ENCODE measurements at regions not wholly inside any gene's neighbourhood (a gene's known extent, or its start where the extent isn't known, plus 50 kb on each side); places are given as distances from the start of the nearest gene placed in this dataset.

GRCh38 chr7:94250124-94250523 is 144.6 kb upstream of the COL1A2 start:
- DNase-seq (ENCODE audit: low spot score in 2 of 2), result no peak
- Histone ChIP-seq H3K27ac (no peak overlapping the region), H3K4me1 (no peaks in the 10 kb centered on the region), H3K27me3 (no peaks in the 10 kb centered on the region), H3K36me3 (no peaks in the 10 kb centered on the region), H3K9me3 (no peaks in the 10 kb centered on the region), H3K4me3 (no peak overlapping the region)
- TF ChIP-seq CTCF (IDR thresholded peaks at IDR 0.05), result no peak
- no peak for TF ChIP-seq POLR2A (IDR thresholded peaks at IDR 0.05)
- no peak for TF ChIP-seq EP300 (IDR thresholded peaks at IDR 0.05)
- 79 to 92% methylated on average over 2 of the region's 2 CpGs for WGBS, 2 donors

- no peak for TF ChIP-seq EP300 (IDR thresholded peaks at IDR 0.05)
- no peak for TF ChIP-seq POLR2A (IDR thresholded peaks at IDR 0.05)
- no peak for TF ChIP-seq CTCF (IDR thresholded peaks at IDR 0.05)
- Histone ChIP-seq H3K9me3 (no peaks in the 10 kb centered on the region), H3K4me1 (no peaks in the 10 kb centered on the region), H3K4me3 (no peak overlapping the region), H3K36me3 (no peaks in the 10 kb centered on the region), H3K27ac (no peak overlapping the region), H3K27me3 (no peaks in the 10 kb centered on the region)
- no peak for DNase-seq (ENCODE audit: low spot score in 2 of 2)
- WGBS, 2 donors, result 64 to 80% methylated on average over 1 of the region's 1 CpG
Observed at GRCh38 chr7:94250987-94251386, 143.7 kb upstream of the COL1A2 start.

- Histone ChIP-seq H3K9me3 (no peaks in the 10 kb centered on the region), H3K27me3 (no peaks in the 10 kb centered on the region), H3K27ac (no peak overlapping the region), H3K36me3 (no peaks in the 10 kb centered on the region), H3K4me3 (no peak overlapping the region), H3K4me1 (no peaks in the 10 kb centered on the region)
- DNase-seq (ENCODE audit: low spot score in 2 of 2), result no peak
- WGBS, 2 donors, result 62 to 77% methylated on average over 1 of the region's 1 CpG
- TF ChIP-seq CTCF (IDR thresholded peaks at IDR 0.05) (no peak), POLR2A (IDR thresholded peaks at IDR 0.05) (no peak), EP300 (IDR thresholded peaks at IDR 0.05) (no peak)
Observed at GRCh38 chr7:94252124-94252523, 142.6 kb upstream of the COL1A2 start.

- Histone ChIP-seq H3K27ac (no peak overlapping the region), H3K4me3 (no peak overlapping the region), H3K36me3 (no peaks in the 10 kb centered on the region), H3K9me3 (no peaks in the 10 kb centered on the region), H3K27me3 (no peaks in the 10 kb centered on the region), H3K4me1 (no peaks in the 10 kb centered on the region)
- TF ChIP-seq POLR2A (IDR thresholded peaks at IDR 0.05), result no peak
- DNase-seq (ENCODE audit: low spot score in 2 of 2), result no peak
Observed at GRCh38 chr7:94252971-94253370, 141.7 kb upstream of the COL1A2 start.

GRCh38 chr7:94253686-94254085 is 141.0 kb upstream of the COL1A2 start:
- H3K4me3 ChIP-seq, result no peak overlapping the region
- no peak overlapping the region for H3K27ac ChIP-seq
- H3K36me3 ChIP-seq, result no peaks in the 10 kb centered on the region
- WGBS, 2 donors, result 60 to 70% methylated on average over 1 of the region's 1 CpG
- no peaks in the 10 kb centered on the region for H3K9me3 ChIP-seq
- no peaks in the 10 kb centered on the region for H3K27me3 ChIP-seq
- H3K4me1 ChIP-seq, result no peaks in the 10 kb centered on the region
- TF ChIP-seq POLR2A (IDR thresholded peaks at IDR 0.05), result no peak
- no peak for TF ChIP-seq EP300 (IDR thresholded peaks at IDR 0.05)
- TF ChIP-seq CTCF (IDR thresholded peaks at IDR 0.05), result no peak
- DNase-seq (ENCODE audit: low spot score in 2 of 2), result no peak

All from tibial nerve (tissue), 4 donors.